ENCODE measurements at regions not wholly inside any gene's neighbourhood (a gene's known extent, or its start where the extent isn't known, plus 50 kb on each side); places are given as distances from the start of the nearest gene placed in this dataset.
A peak's percentile ranks its signal among the peaks of the same experiment; 100 is the strongest.

- no peaks in the 10 kb centered on the region for H3K36me3 ChIP-seq (ENCODE audit: control insufficient read depth in 2 of 3, insufficient read depth in 3 of 3, low read length in 3 of 3)
- H3K27ac ChIP-seq (ENCODE audit: low read depth in 2 of 2, low read length in 2 of 2), result no peak overlapping the region
- no peak overlapping the region for H3K9ac ChIP-seq (ENCODE audit: low read length in 3 of 3)
- DNase-seq (peak in 1 of 5 donors; percentile 3), FAIRE-seq (no peak)
- intact Hi-C loops (cut with DNase I), result no loop called here
- no peak for TF ChIP-seq CTCF (IDR thresholded peaks at IDR 0.05; ENCODE audit: borderline replicate concordance, extremely low read depth, insufficient read depth)
- H3K4me3 ChIP-seq (ENCODE audit: low read length in 3 of 3), result no peak overlapping the region
- no peaks in the 10 kb centered on the region for H3K4me1 ChIP-seq (ENCODE audit: control insufficient read depth in 2 of 3, insufficient read depth in 2 of 3, low read depth in 1 of 3, low read length in 3 of 3)
- no peaks in the 10 kb centered on the region for H3K9me3 ChIP-seq (ENCODE audit: control insufficient read depth in 2 of 3, insufficient read depth in 1 of 3, low read length in 3 of 3)
- H3K27me3 ChIP-seq (ENCODE audit: control insufficient read depth, insufficient read depth, low read length), result no peaks in the 10 kb centered on the region
Measured at GRCh38 chr5:28249771-28250415, 1211.5 kb upstream of the CDH9 start.

- no peak for FAIRE-seq
- Histone ChIP-seq H3K9me3 (ENCODE audit: control insufficient read depth in 2 of 3, insufficient read depth in 1 of 3, low read length in 3 of 3) (no peaks in the 10 kb centered on the region), H3K4me3 (ENCODE audit: low read length in 3 of 3) (no peak overlapping the region), H3K4me1 (ENCODE audit: control insufficient read depth in 2 of 3, insufficient read depth in 2 of 3, low read depth in 1 of 3, low read length in 3 of 3) (no peaks in the 10 kb centered on the region), H3K27me3 (ENCODE audit: control insufficient read depth, insufficient read depth, low read length) (no peaks in the 10 kb centered on the region), H3K9ac (ENCODE audit: low read length in 3 of 3) (no peak overlapping the region), H3K27ac (ENCODE audit: low read depth in 2 of 2, low read length in 2 of 2) (no peak overlapping the region), H3K36me3 (ENCODE audit: control insufficient read depth in 2 of 3, insufficient read depth in 3 of 3, low read length in 3 of 3) (no peaks in the 10 kb centered on the region)
- DNase-seq, result no peak
- TF ChIP-seq CTCF (IDR thresholded peaks at IDR 0.05; ENCODE audit: borderline replicate concordance, extremely low read depth, insufficient read depth), result no peak
- intact Hi-C loops (cut with DNase I), result no loop called here
Measured at GRCh38 chr5:28234356-28234968, 1196.1 kb upstream of the CDH9 start.

GRCh38 chr5:28226407-28226806 lies 1188.0 kb upstream of the CDH9 start:
- no peak overlapping the region for H3K27ac ChIP-seq (ENCODE audit: low read depth in 2 of 2, low read length in 2 of 2)
- H3K4me3 ChIP-seq (ENCODE audit: low read length in 3 of 3), result no peak overlapping the region
- no peaks in the 10 kb centered on the region for H3K9me3 ChIP-seq (ENCODE audit: control insufficient read depth in 2 of 3, insufficient read depth in 1 of 3, low read length in 3 of 3)
- H3K36me3 ChIP-seq (ENCODE audit: control insufficient read depth in 2 of 3, insufficient read depth in 3 of 3, low read length in 3 of 3), result no peaks in the 10 kb centered on the region
- DNase-seq, result no peak
- H3K9ac ChIP-seq (ENCODE audit: low read length in 3 of 3), result no peak overlapping the region
- FAIRE-seq, result no peak
- no peaks in the 10 kb centered on the region for H3K27me3 ChIP-seq (ENCODE audit: control insufficient read depth, insufficient read depth, low read length)
- intact Hi-C loops (cut with DNase I), result no loop called here
- H3K4me1 ChIP-seq (ENCODE audit: control insufficient read depth in 2 of 3, insufficient read depth in 2 of 3, low read depth in 1 of 3, low read length in 3 of 3), result no peaks in the 10 kb centered on the region
- no peak for TF ChIP-seq CTCF (IDR thresholded peaks at IDR 0.05; ENCODE audit: borderline replicate concordance, extremely low read depth, insufficient read depth)
